ENCODE measurements at regions not wholly inside any gene's neighbourhood (a gene's known extent, or its start where the extent isn't known, plus 50 kb on each side); places are given as distances from the start of the nearest gene placed in this dataset.

GRCh38 chr4:130210864-130211263 is 1114.9 kb downstream of the C4orf33 start:
- DNase-seq = no peak

- no peak for DNase-seq
These were observed 1118.3 kb downstream of the C4orf33 start for GRCh38 chr4:130214268-130214667.

GRCh38 chr4:130233377-130234047 is 1137.6 kb downstream of the C4orf33 start:
- no peak for DNase-seq

- no peak for DNase-seq
These were observed 1142.2 kb downstream of the C4orf33 start for GRCh38 chr4:130238121-130238520.

- no peak for DNase-seq
These were observed 1153.0 kb downstream of the C4orf33 start for GRCh38 chr4:130249002-130249401.

GRCh38 chr4:130257271-130257670 is 1161.3 kb downstream of the C4orf33 start:
- DNase-seq = no peak

- DNase-seq = no peak
These were observed 1170.9 kb downstream of the C4orf33 start for GRCh38 chr4:130266814-130267213.

GRCh38 chr4:130288576-130288975 is 1192.6 kb downstream of the C4orf33 start:
- no peak for DNase-seq

- DNase-seq = no peak
These were observed 1197.7 kb downstream of the C4orf33 start for GRCh38 chr4:130293692-130294091.

GRCh38 chr4:130296448-130296847 is 1200.5 kb downstream of the C4orf33 start:
- DNase-seq = no peak

- no peak for DNase-seq
These were observed 1210.6 kb downstream of the C4orf33 start for GRCh38 chr4:130306566-130306965.

- DNase-seq = no peak
These were observed 1213.3 kb downstream of the C4orf33 start for GRCh38 chr4:130309221-130309620.

- DNase-seq = no peak
These were observed 1226.5 kb downstream of the C4orf33 start for GRCh38 chr4:130322439-130322838.

GRCh38 chr4:130329036-130329435 is 1233.1 kb downstream of the C4orf33 start:
- DNase-seq = no peak

GRCh38 chr4:130333241-130333759 is 1237.3 kb downstream of the C4orf33 start:
- no peak for DNase-seq

GRCh38 chr4:130335417-130336194 is 1239.7 kb downstream of the C4orf33 start:
- DNase-seq = no peak

GRCh38 chr4:130336585-130337217 is 1240.7 kb downstream of the C4orf33 start:
- no peak for DNase-seq

- no peak for DNase-seq
These were observed 1242.9 kb downstream of the C4orf33 start for GRCh38 chr4:130338851-130339250.

- DNase-seq = no peak
These were observed 1253.8 kb downstream of the C4orf33 start for GRCh38 chr4:130349745-130350144.

- no peak for DNase-seq
These were observed 1260.9 kb downstream of the C4orf33 start for GRCh38 chr4:130356873-130357272.

GRCh38 chr4:130359542-130359941 is 1263.6 kb downstream of the C4orf33 start:
- DNase-seq = no peak

GRCh38 chr4:130361616-130362015 is 1265.7 kb downstream of the C4orf33 start:
- DNase-seq = no peak

- no peak for DNase-seq
These were observed 1272.7 kb downstream of the C4orf33 start for GRCh38 chr4:130368668-130369067.

- no peak for DNase-seq
These were observed 1297.3 kb downstream of the C4orf33 start for GRCh38 chr4:130393231-130393630.
